Activated CD8-positive, alpha-beta T cell treated with anti-CD3 and anti-CD28 coated beads, Interleukin-2, amount 10 ng/mL, durations not matched to agents 7 days and 5 days (primary cell): ENCODE measurements at regions not wholly inside any gene's neighbourhood (a gene's known extent, or its start where the extent isn't known, plus 50 kb on each side); places are given as distances from the start of the nearest gene placed in this dataset.

ENCODE experiments used
- ATAC-seq: fragments of 150-1000 bp; cut with Tn5 transposase; one replicate; pipeline ENCODE4 v1.10.0; 2021; ENCODE audit warnings: moderate library complexity
- CTCF ChIA-PET: fragments of 350-600 bp; sonication (Branson Sonifier 250); formaldehyde crosslinking; loops from one replicate; lab custom pipeline; 2021; ENCODE audit warnings: antibody characterized with exemption; lab: Charles Lee
- POLR2A ChIA-PET: fragments of 350-600 bp; sonication (Branson Sonifier 250); formaldehyde crosslinking; loops from one replicate; lab custom pipeline; 2021; ENCODE audit warnings: antibody characterized with exemption; lab: Charles Lee
- DNase-seq: peaks from one replicate; pipeline ENCODE4 v3.0.0-alpha.2; 2020
- H3K27ac Mint-ChIP-seq: one replicate; pipeline ENCODE4 v1.8.0; 2021; ENCODE audit warnings: mild to moderate bottlenecking, mixed read lengths
- H3K27me3 Mint-ChIP-seq: one replicate; pipeline ENCODE4 v1.8.0; 2021; ENCODE audit warnings: low read depth, mixed read lengths
- H3K36me3 Mint-ChIP-seq: one replicate; pipeline ENCODE4 v1.8.0; 2021; ENCODE audit warnings: low read depth, mixed read lengths
- H3K4me1 Mint-ChIP-seq: one replicate; pipeline ENCODE4 v1.8.0; 2021; ENCODE audit warnings: low read depth, mixed read lengths
- H3K4me3 Mint-ChIP-seq: one replicate; pipeline ENCODE4 v1.8.0; 2021; ENCODE audit warnings: mild to moderate bottlenecking, mixed read lengths
- H3K9me3 Mint-ChIP-seq: one replicate; pipeline ENCODE4 v1.8.0; 2022; ENCODE audit warnings: mixed read lengths; ENCODE audit not compliant: insufficient read depth

DNA sequence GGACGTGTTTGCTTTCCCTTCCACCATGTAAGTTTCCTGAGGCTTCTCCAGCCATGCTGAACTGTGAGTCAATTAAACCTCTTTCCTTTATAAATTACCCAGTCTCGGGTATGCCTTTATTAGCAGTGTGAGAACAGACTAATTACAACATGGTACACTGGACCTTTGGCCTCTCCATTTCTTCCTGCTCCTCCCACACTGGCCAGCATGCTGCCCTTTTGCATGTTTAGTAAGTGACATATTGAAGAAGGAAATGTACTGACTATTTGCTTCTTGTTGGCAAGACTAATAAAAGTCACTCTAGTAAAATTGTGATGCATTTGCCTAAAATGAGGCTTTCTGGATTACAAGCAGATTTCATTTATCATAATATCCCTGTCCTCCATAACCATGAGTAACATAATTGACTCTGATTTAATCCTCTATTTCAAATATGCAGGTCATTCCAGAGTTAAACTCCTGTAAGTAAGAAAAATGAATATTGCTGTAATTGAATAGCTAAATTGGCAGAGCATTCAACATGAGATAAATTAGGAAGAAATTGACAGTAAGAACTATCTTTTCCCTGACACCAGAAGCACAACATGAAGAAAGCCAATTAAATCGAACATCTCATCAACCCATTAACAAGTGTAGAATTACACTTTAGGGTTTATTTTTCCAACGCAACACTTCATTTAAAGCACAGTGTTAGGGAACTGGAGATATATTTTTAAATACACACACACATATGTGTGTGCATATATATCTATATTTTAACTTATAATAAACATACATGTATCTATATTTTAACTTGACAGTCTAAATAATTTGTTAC is 427.8 kb upstream of the ZP4 start:
- DNase-seq (no peak), ATAC-seq (no peak)
- no peaks in the 10 kb centered on the region for H3K36me3 Mint-ChIP-seq
- peaks cover 12% of the 10 kb centered on the region for H3K9me3 Mint-ChIP-seq
- POLR2A ChIA-PET = no interaction called here
- H3K4me1 Mint-ChIP-seq = no peaks in the 10 kb centered on the region
- no peak overlapping the region for H3K4me3 Mint-ChIP-seq
- CTCF ChIA-PET = no interaction called here
- H3K27ac Mint-ChIP-seq = no peak overlapping the region
- H3K27me3 Mint-ChIP-seq = no peaks in the 10 kb centered on the region

DNA sequence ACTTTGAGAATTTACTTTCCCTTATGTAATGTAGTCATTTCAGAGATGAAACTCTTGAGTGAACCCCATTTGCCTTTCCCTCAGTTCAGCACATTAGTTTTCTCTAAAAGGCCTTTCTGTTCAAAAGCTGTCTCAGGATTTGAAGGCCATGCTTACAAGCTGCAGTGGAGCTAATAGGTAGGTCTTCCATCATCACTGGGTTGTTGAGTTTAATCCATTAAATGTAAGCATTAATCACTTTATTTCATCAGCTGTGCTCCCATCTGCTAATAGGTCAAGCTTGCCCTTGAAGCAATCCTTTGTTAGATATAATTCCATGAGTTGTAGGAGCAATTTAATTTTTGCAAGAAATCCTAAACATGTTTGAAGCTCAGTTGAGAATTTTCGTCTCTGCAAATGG is 422.2 kb upstream of the ZP4 start:
- no peaks in the 10 kb centered on the region for H3K4me1 Mint-ChIP-seq
- peaks cover 4% of the 10 kb centered on the region for H3K9me3 Mint-ChIP-seq
- H3K27ac Mint-ChIP-seq = no peak overlapping the region
- no peak for ATAC-seq
- CTCF ChIA-PET = no interaction called here
- DNase-seq = no peak
- no peaks in the 10 kb centered on the region for H3K36me3 Mint-ChIP-seq
- POLR2A ChIA-PET = no interaction called here
- H3K27me3 Mint-ChIP-seq = no peaks in the 10 kb centered on the region
- no peak overlapping the region for H3K4me3 Mint-ChIP-seq

DNA sequence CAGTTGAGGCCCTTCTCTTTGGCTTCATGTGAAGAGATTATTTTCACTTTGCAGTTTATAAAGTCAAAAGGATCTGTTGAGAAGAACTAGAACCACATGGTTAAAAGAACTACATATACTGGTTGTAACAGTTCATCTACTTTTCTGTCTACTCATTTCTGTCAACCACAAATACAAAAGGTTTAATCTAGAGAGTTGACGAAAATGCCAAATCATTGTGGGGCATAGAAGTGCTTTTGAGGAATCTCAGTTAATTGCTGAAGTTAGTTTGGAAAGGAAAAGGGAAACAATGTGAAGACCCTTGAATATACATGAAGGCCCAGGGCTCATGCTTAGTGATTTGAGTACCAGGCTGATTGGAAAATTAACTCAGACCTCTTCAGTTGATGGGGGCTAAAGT is 415.7 kb upstream of the ZP4 start:
- no peak for ATAC-seq
- Mint-ChIP-seq H3K27me3 (no peaks in the 10 kb centered on the region), H3K36me3 (no peaks in the 10 kb centered on the region), H3K27ac (no peak overlapping the region), H3K4me3 (no peak overlapping the region), H3K9me3 (no peaks in the 10 kb centered on the region), H3K4me1 (no peaks in the 10 kb centered on the region)
- CTCF ChIA-PET = no interaction called here
- no peak for DNase-seq
- POLR2A ChIA-PET = no interaction called here

DNA sequence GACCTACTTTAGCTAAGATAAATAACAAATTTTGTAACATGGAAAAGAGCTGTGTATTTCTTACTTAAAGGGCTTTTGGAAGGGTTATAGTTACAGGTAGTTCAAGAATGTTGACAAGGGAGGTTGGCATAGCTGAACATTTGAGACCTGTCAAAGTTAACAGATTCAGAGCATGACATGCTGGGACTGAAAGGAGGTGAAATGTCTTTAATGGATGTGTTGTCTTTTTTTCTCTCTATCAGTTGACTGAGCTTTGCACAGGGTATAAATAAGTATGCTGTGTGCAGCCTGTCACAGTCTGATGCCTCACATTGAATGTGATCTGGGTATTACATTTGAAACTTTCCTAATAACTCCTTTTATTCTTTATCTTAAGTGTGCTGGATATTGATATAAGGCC is 411.9 kb upstream of the ZP4 start:
- Mint-ChIP-seq H3K4me1 (no peaks in the 10 kb centered on the region), H3K4me3 (no peak overlapping the region), H3K36me3 (no peaks in the 10 kb centered on the region), H3K27ac (no peak overlapping the region), H3K9me3 (no peaks in the 10 kb centered on the region), H3K27me3 (no peaks in the 10 kb centered on the region)
- CTCF ChIA-PET = no interaction called here
- POLR2A ChIA-PET = no interaction called here
- no peak for ATAC-seq
- DNase-seq = no peak

DNA sequence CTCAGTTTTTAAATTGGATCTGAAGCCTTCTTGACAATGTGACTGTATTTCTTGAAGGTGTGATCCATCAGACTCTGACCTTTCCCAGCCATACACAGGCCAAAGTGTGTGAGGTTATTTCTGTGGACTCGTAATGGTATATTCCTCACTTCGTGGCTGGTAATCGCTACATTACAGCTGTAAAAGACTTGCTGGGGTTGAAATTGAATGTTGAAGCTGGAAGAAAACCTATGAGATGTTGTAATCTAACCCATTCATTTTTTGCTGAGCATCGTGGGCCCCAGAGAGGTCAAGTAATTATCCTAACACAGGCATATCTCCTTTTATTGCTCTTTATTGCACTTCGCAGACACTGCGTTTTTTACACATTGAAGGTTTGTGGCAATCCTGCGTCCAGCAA is 405.6 kb upstream of the ZP4 start:
- Mint-ChIP-seq H3K27ac (no peak overlapping the region), H3K27me3 (no peaks in the 10 kb centered on the region), H3K9me3 (no peaks in the 10 kb centered on the region), H3K4me3 (no peak overlapping the region), H3K4me1 (no peaks in the 10 kb centered on the region), H3K36me3 (no peaks in the 10 kb centered on the region)
- CTCF ChIA-PET = no interaction called here
- ATAC-seq (no peak), DNase-seq (no peak)
- POLR2A ChIA-PET = no interaction called here

DNA sequence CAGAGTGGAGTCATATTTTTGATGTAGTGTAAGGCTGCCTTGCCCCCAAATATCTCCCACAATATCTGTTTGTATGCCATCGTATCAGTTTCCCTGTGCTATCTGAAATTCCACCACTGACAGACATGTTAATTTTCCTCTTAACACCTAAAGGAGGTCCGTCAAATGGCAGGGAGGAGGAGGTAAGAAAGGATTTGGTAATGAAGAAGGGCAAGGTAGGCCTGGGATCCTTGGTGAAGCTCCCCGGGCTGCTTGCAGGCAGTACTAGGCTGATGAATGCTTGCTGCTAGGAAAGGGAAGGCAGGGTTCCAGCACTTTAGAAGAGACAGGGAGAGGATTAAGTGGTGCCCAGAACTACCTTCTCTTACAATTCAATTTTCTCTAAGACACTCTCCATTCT is 402.4 kb upstream of the ZP4 start:
- DNase-seq (no peak), ATAC-seq (no peak)
- no peaks in the 10 kb centered on the region for H3K4me1 Mint-ChIP-seq
- POLR2A ChIA-PET = no interaction called here
- no peak overlapping the region for H3K27ac Mint-ChIP-seq
- no peaks in the 10 kb centered on the region for H3K27me3 Mint-ChIP-seq
- H3K4me3 Mint-ChIP-seq = no peak overlapping the region
- no peaks in the 10 kb centered on the region for H3K36me3 Mint-ChIP-seq
- CTCF ChIA-PET = no interaction called here
- H3K9me3 Mint-ChIP-seq = no peaks in the 10 kb centered on the region

DNA sequence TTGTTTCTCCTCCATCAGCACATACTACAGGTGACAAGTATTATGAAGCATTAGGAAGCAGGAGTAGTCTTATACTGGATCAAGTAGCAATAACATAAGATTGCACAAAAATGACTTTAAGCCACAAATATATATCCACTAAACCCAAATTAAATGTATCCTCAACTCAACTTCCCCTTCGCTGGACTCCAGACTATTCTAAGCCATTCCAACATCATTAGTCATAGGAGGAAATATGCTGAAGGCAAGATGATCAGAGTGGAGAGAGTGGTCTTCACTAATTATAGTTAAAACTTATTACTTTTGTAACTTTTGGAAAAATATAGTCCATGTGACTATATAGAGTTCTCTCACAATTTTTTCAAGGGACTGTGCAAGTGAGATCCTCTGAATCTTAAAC is 390.7 kb upstream of the ZP4 start:
- Mint-ChIP-seq H3K36me3 (no peaks in the 10 kb centered on the region), H3K27ac (no peak overlapping the region), H3K4me3 (no peak overlapping the region), H3K4me1 (no peaks in the 10 kb centered on the region), H3K27me3 (no peaks in the 10 kb centered on the region), H3K9me3 (peaks cover 6% of the 10 kb centered on the region)
- no peak for ATAC-seq
- POLR2A ChIA-PET = no interaction called here
- CTCF ChIA-PET = no interaction called here
- DNase-seq = no peak

DNA sequence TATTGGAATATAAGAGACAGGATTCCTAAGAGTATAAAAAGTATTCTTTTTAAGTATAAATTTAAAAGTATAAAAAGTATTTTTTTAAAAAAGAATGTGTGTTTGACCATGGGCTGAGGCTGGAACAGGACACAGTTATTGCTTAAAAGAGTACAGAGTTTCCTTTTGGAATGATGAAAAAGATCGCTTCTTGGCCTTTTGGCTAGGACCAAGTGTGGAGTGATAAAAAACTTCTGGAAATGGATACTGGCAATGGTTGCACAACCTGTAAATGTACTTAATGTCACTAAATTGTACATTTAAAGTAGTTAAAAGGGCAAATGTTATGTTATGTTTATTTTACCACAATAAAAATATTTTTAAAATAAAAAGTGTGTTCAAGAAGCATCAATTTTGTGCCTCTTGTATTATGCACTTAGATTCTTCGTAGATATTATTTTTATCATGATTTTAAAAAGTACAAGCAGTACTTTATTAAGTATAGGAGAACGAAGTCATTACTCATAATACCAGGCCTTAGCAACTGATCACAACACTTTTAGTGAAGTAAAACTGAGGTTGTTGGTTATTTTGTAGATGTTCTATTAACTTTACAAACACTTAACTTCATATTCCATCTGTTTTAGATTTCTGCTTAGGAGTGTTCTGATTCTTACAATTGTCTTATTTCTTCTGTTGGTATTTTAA is 389.1 kb upstream of the ZP4 start:
- POLR2A ChIA-PET = no interaction called here
- H3K27me3 Mint-ChIP-seq = no peaks in the 10 kb centered on the region
- DNase-seq (no peak), ATAC-seq (no peak)
- no peaks in the 10 kb centered on the region for H3K36me3 Mint-ChIP-seq
- H3K27ac Mint-ChIP-seq = no peak overlapping the region
- no peak overlapping the region for H3K4me3 Mint-ChIP-seq
- CTCF ChIA-PET = no interaction called here
- peaks cover 6% of the 10 kb centered on the region for H3K9me3 Mint-ChIP-seq
- no peaks in the 10 kb centered on the region for H3K4me1 Mint-ChIP-seq

DNA sequence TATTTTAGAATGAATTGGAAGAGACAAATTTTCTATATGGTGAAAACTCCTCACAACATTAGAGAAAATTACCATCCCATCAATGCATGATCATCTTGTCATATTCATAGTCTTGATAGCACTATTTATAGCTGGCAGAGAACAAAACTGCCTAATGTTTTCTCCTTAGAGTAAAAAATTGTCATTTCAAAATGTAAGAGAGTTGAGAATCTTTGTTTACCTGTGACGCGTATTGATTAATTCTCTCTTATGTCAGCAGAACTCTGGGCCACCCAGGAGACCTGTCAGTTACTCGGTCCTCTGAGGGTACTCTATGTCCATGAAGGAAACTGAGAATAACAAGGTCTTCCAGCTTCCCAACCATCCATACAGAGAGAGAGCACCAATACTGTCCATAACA is 381.4 kb upstream of the ZP4 start:
- Mint-ChIP-seq H3K27ac (no peak overlapping the region), H3K4me1 (no peaks in the 10 kb centered on the region)
- no peak for ATAC-seq

DNA sequence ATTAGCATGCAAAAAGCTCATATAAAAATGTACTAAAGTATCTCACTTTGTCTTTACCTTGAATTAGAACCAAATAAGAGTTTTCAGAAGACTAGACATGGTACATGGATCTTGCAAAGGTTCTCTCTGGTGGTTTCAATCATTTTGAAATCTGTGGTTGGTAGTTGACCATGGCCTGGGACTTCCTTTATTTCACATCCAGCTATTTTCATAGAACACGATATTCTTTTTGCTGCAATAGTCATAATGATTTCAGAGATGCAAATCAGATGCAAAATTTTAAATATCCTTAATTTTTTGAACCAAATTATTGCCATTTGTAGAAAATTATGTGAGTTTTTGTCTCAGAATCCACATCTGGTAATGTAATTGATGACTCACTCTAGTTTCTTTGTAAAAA is 375.1 kb upstream of the ZP4 start:
- H3K27me3 Mint-ChIP-seq = no peaks in the 10 kb centered on the region
- H3K4me3 Mint-ChIP-seq = no peak overlapping the region
- peaks cover 6% of the 10 kb centered on the region for H3K9me3 Mint-ChIP-seq
- H3K4me1 Mint-ChIP-seq = no peaks in the 10 kb centered on the region
- CTCF ChIA-PET = interaction anchor here (0.7 kb wide), 1 partner anchor 1506 kb away, joined by 3 read pairs; no protein-coding TSS in a partner anchor
- H3K36me3 Mint-ChIP-seq = no peaks in the 10 kb centered on the region
- DNase-seq = no peak
- POLR2A ChIA-PET = no interaction called here
- H3K27ac Mint-ChIP-seq = no peak overlapping the region
- no peak for ATAC-seq

More for the DNA sequence above, 381.4 kb upstream of the ZP4 start:
- POLR2A ChIA-PET = no interaction called here
- CTCF ChIA-PET = no interaction called here
- H3K9me3 Mint-ChIP-seq = no peaks in the 10 kb centered on the region
- no peaks in the 10 kb centered on the region for H3K27me3 Mint-ChIP-seq
- DNase-seq = no peak
- no peaks in the 10 kb centered on the region for H3K36me3 Mint-ChIP-seq
- no peak overlapping the region for H3K4me3 Mint-ChIP-seq

DNA sequence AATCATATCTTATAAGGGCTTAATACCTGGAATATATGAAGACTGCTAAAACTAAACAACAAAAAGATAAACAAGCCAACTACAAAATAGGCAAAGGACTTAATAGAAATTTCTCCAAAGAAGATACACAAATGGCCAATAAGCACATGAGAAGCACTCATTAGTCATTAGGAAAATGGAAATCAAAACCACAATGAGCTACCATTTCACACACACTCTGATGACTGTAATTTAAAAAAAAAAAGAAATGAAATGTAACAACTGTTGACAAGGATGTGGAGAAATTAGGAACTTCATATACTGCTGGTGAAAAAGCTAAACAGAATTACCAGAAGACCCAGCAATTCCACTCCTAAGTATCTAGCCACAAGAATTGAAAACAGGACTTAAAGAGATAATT is 374.2 kb upstream of the ZP4 start:
- Mint-ChIP-seq H3K36me3 (no peaks in the 10 kb centered on the region), H3K27me3 (no peaks in the 10 kb centered on the region), H3K9me3 (peaks cover 8% of the 10 kb centered on the region), H3K27ac (no peak overlapping the region), H3K4me3 (no peak overlapping the region), H3K4me1 (no peaks in the 10 kb centered on the region)
- no peak for ATAC-seq
- DNase-seq = no peak
- CTCF ChIA-PET = no interaction called here
- POLR2A ChIA-PET = no interaction called here

DNA sequence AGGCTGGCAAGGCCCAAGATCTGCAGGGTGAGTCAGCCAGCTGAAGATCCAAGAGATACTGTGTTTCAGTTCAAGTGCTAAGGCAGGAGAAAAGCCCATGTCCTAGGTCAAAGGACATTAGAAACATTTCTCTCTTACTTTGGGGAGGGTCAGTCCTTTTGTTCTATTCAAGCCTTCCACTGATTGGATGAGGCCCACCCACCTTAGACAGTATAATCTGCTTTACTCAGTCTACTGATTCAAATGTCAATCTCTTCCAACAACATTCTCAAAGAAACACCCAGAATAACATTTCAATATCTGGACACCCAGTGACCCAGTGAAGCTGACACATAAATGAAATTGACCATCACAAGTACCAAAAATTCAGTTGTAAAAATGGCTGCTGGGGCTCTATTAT is 367.8 kb upstream of the ZP4 start:
- Mint-ChIP-seq H3K4me3 (no peak overlapping the region), H3K27ac (no peak overlapping the region), H3K27me3 (no peaks in the 10 kb centered on the region), H3K4me1 (no peaks in the 10 kb centered on the region), H3K9me3 (peaks cover 8% of the 10 kb centered on the region), H3K36me3 (no peaks in the 10 kb centered on the region)
- DNase-seq (no peak), ATAC-seq (no peak)
- ChIA-PET CTCF (no interaction called here), POLR2A (no interaction called here)
